Putamen (tissue), 1 donor: ENCODE measurements at regions not wholly inside any gene's neighbourhood (a gene's known extent, or its start where the extent isn't known, plus 50 kb on each side); places are given as distances from the start of the nearest gene placed in this dataset.
"Not testable (repeated sequence)": the region's sequence is repeated elsewhere in the genome, so short reads cannot be mapped to it uniquely, and the experiment has no call there.

ENCODE experiments used
- DNase-seq: peaks from one replicate; pipeline ENCODE4 v3.0.0-alpha.2; 2016; ENCODE audit warnings: low spot score

- no peak for DNase-seq
Observed at GRCh38 chrX:115357326-115358120, 68.0 kb downstream of the LUZP4 start.

- DNase-seq: not testable (repeated sequence)
Observed at GRCh38 chrX:115359508-115359907, 70.0 kb downstream of the LUZP4 start.

GRCh38 chrX:115360220-115360781, 70.8 kb downstream of the LUZP4 start:
- DNase-seq: no peak

GRCh38 chrX:115362334-115363095, 73.0 kb downstream of the LUZP4 start:
- DNase-seq: no peak

GRCh38 chrX:115363372-115363771, 73.9 kb downstream of the LUZP4 start:
- DNase-seq: no peak

GRCh38 chrX:115363897-115364296, 74.4 kb downstream of the LUZP4 start:
- no peak for DNase-seq

- no peak for DNase-seq
Observed at GRCh38 chrX:115364670-115365069, 75.2 kb downstream of the LUZP4 start.

- DNase-seq: no peak
Observed at GRCh38 chrX:115366535-115366934, 77.0 kb downstream of the LUZP4 start.

- DNase-seq: peak; percentile 26
Observed at GRCh38 chrX:115367455-115367854, 77.9 kb downstream of the LUZP4 start.

- DNase-seq: peak; percentile 63
Observed at GRCh38 chrX:115367951-115368350, 78.4 kb downstream of the LUZP4 start.

GRCh38 chrX:115368876-115369275, 79.4 kb downstream of the LUZP4 start:
- no peak for DNase-seq

GRCh38 chrX:115372152-115372551, 82.6 kb downstream of the LUZP4 start:
- DNase-seq: no peak

GRCh38 chrX:115373308-115373707, 83.8 kb downstream of the LUZP4 start:
- no peak for DNase-seq

GRCh38 chrX:115378471-115378870, 89.0 kb downstream of the LUZP4 start:
- no peak for DNase-seq

- DNase-seq: no peak
Observed at GRCh38 chrX:115387327-115387726, 97.8 kb downstream of the LUZP4 start.

GRCh38 chrX:115388879-115389278, 99.4 kb downstream of the LUZP4 start:
- no peak for DNase-seq

GRCh38 chrX:115390078-115390477, 100.6 kb downstream of the LUZP4 start:
- no peak for DNase-seq

GRCh38 chrX:115392031-115392430, 102.5 kb downstream of the LUZP4 start:
- DNase-seq: no peak

GRCh38 chrX:115392871-115393270, 103.4 kb downstream of the LUZP4 start:
- no peak for DNase-seq

- no peak for DNase-seq
Observed at GRCh38 chrX:115393271-115393670, 103.8 kb downstream of the LUZP4 start.

- peak; percentile 44 for DNase-seq
Observed at GRCh38 chrX:115394806-115395205, 105.3 kb downstream of the LUZP4 start.

GRCh38 chrX:115399306-115399705, 109.8 kb downstream of the LUZP4 start:
- DNase-seq: no peak

GRCh38 chrX:115400960-115401359, 111.4 kb downstream of the LUZP4 start:
- DNase-seq: no peak
